AG04450 (cell line): ENCODE measurements at regions not wholly inside any gene's neighbourhood (a gene's known extent, or its start where the extent isn't known, plus 50 kb on each side); places are given as distances from the start of the nearest gene placed in this dataset.

Source experiments
- CTCF ChIA-PET: fragments of 300-600, 350-600 bp; formaldehyde crosslinking; extraction: SDS; loops from one replicate; lab custom pipeline; 2022; ENCODE audit warnings: antibody characterized with exemption, inconsistent platforms; lab: Charles Lee
- POLR2A ChIA-PET: fragments of 350-600 bp; formaldehyde crosslinking; extraction: SDS; loops from one replicate; lab custom pipeline; 2021; ENCODE audit warnings: antibody characterized with exemption, inconsistent platforms; lab: Yijun Ruan, JAX
- DNase-seq: peaks from one replicate; pipeline ENCODE4 v3.0.0-alpha.2; 2011; ENCODE audit warnings: low read depth, low spot score
- H3K27ac ChIP-seq: one replicate; pipeline ENCODE4 v1.5.1; 2012; ENCODE audit warnings: low read depth, low read length, control low read depth
- H3K27me3 ChIP-seq: one replicate; pipeline ENCODE4 v1.6.0; 2012; ENCODE audit warnings: low read length; ENCODE audit not compliant: control insufficient read depth, insufficient read depth
- H3K4me3 ChIP-seq: 2 replicates; pipeline ENCODE4 v1.5.1; 2011; ENCODE audit warnings: mild to moderate bottlenecking, low read depth, low read length, control low read depth
- H3K9me3 ChIP-seq: 2 replicates; pipeline ENCODE4 v1.5.1; 2012; ENCODE audit warnings: low read length; ENCODE audit not compliant: control insufficient read depth, insufficient read depth
- CTCF ChIP-seq: IDR thresholded peaks from 2 replicates; pipeline ENCODE4 v1.5.1; 2011; ENCODE audit warnings: low read depth, low read length, control low read depth, inconsistent platforms

DNA sequence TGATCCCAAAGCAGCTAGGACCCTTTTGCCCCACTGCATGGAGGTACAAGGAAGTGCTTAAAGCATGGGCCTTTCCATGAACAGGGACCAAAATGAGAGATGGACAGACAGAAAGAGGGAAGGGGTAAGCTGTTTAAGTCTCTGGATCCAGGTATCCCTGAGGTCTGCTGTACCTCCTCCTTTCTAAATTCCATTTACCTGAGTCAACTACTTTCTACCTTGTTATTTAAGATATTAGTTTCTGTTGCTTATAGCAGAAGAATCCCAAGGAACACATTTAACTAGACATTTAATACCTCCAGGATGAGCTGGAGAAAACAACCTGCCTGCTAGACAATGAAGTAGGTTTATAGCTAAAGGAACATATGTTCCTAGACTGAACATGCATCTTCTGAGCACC lies 157.6 kb upstream of the TMCC3 start:
- Histone ChIP-seq H3K4me3 (no peak overlapping the region), H3K27me3 (peaks cover 13% of the 10 kb centered on the region), H3K27ac (no peak overlapping the region), H3K9me3 (peaks cover 2% of the 10 kb centered on the region; the same call in 1 of the 2 replicates)
- ChIA-PET POLR2A (no interaction called here), CTCF (no interaction called here)
- TF ChIP-seq CTCF = no peak
- no peak for DNase-seq

GRCh38 chr12:94806617-94807016 lies 156.3 kb upstream of the TMCC3 start:
- Histone ChIP-seq H3K4me3 (no peak overlapping the region), H3K9me3 (no peaks in the 10 kb centered on the region), H3K27me3 (peaks cover 13% of the 10 kb centered on the region), H3K27ac (no peak overlapping the region)
- CTCF ChIA-PET = no interaction called here
- no peak for DNase-seq
- TF ChIP-seq CTCF = no peak
- POLR2A ChIA-PET = no interaction called here

DNA sequence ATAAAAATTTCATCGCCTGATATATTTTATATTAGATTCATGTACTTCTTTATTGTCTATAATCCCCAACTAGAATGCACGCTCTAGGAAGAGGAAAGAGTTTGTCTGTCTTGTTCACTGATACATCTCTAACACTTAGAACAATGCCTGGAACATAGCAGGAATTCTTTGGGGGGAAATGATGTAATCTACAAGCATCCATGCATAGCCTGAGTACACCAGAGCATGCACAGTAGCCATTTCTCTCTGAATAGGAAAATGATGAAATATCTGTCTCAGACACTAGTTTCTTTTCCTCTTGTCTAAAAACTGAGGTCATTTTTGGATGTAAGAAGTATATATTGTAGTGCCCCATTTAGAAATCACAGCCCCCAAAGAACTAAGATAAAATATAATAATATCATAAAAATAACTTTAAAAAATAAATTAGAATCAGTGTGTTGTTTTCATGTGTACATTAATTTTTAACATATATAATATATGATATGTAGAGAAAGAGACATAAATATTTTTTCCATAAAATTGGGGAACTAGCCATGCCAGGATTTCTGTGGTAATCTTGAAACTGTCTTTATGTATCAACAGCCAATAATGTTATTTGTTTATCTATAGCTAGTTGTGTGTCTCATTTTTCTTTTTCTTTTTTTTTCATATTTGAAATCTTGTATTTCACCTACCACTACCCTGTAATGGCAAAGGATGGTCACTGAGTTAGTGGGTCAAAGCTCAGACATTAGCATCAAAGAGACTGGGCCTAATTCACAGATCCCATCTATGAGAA lies 155.6 kb upstream of the TMCC3 start:
- Histone ChIP-seq H3K9me3 (no peaks in the 10 kb centered on the region), H3K4me3 (no peak overlapping the region), H3K27ac (no peak overlapping the region), H3K27me3 (peaks cover 13% of the 10 kb centered on the region)
- ChIA-PET POLR2A (no interaction called here), CTCF (no interaction called here)
- TF ChIP-seq CTCF = no peak
- no peak for DNase-seq

DNA sequence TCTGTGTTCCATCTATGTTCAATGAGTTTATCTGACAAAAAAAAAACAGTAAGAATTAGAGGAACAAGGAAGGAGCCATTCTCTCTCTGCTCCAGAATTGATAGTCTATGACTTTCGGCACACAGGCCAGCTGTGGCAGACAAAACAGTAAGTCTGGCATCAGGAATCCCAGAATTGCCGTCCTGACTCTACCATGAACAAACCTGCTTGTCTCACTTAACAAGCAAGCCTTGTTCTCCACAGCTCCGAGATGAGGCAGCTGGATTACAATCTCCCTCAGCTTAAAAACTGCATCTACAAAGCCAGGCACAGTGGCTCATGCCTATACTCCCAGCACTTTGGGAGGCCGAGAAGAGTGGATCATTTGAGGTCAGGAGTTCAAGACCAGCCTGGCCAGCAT lies 153.6 kb upstream of the TMCC3 start:
- DNase-seq = no peak
- ChIA-PET POLR2A (no interaction called here), CTCF (no interaction called here)
- TF ChIP-seq CTCF = no peak
- H3K9me3 ChIP-seq = no peaks in the 10 kb centered on the region
- H3K27ac ChIP-seq = no peak overlapping the region
- H3K4me3 ChIP-seq = no peak overlapping the region
- H3K27me3 ChIP-seq = peaks cover 16% of the 10 kb centered on the region

- no peaks in the 10 kb centered on the region for H3K9me3 ChIP-seq
- POLR2A ChIA-PET = no interaction called here
- H3K27ac ChIP-seq = no peak overlapping the region
- CTCF ChIA-PET = no interaction called here
- DNase-seq = no peak
- H3K27me3 ChIP-seq = peaks cover 15% of the 10 kb centered on the region
- no peak overlapping the region for H3K4me3 ChIP-seq
- no peak for TF ChIP-seq CTCF
Measured at GRCh38 chr12:94802796-94803195, 152.4 kb upstream of the TMCC3 start.
